DOHH2 (cell line): ENCODE measurements at regions not wholly inside any gene's neighbourhood (a gene's known extent, or its start where the extent isn't known, plus 50 kb on each side); places are given as distances from the start of the nearest gene placed in this dataset.

Experiments
- EZH2phosphoT487 ChIP-seq: fragments of 200-600 bp; sonication (generic); IDR thresholded peaks from 2 replicates; pipeline ENCODE4 v1.6.1; 2017; ENCODE audit warnings: borderline replicate concordance, mild to moderate bottlenecking, antibody characterized with exemption, low read length, moderate library complexity, mixed read lengths
- TF ChIP-seq, protein P1 (sequence below): fragments of 200-600 bp; sonication (generic); IDR thresholded peaks from one replicate; pipeline ENCODE4 v1.5.1; 2014; ENCODE audit warnings: antibody characterized with exemption, mild to moderate bottlenecking, low read depth, low read length; ENCODE audit not compliant: poor library complexity, severe bottlenecking

DNA sequence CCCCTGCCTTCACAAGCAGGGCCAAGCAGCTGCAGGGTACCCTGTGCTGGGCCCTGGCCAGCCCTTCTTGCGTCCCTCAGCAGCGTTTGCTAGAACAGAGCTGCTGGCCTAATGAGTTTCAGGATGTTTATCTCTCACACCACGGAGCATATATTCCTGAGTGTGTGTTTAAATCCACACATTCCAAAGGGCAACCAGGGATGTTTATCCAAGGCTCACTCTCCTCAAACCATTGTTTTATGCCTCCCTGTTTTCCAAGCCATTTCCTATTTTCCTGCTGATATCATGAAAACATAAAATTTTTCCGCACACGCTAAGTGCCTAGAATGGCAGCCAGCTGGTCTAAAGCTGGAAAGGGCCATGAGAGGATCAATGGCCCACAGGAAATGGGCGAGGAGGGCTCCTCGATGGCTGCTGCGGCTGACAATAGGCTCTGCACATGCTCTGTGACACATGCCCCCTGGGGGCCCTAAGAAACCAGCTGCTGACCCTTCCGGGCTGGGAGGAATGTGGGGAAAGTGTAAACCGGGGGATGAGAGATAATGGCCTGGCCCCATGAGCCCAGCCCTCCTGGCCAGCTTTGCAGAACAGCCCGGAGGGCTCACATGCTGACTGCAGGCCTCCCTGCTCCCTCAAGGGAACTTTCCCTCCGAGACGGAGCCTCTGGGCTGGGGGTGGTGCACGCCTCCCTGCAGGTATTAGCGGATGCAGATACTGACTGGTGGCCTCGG, 194.0 kb downstream of the NDUFA10 start:
- TF ChIP-seq, protein P1, sequence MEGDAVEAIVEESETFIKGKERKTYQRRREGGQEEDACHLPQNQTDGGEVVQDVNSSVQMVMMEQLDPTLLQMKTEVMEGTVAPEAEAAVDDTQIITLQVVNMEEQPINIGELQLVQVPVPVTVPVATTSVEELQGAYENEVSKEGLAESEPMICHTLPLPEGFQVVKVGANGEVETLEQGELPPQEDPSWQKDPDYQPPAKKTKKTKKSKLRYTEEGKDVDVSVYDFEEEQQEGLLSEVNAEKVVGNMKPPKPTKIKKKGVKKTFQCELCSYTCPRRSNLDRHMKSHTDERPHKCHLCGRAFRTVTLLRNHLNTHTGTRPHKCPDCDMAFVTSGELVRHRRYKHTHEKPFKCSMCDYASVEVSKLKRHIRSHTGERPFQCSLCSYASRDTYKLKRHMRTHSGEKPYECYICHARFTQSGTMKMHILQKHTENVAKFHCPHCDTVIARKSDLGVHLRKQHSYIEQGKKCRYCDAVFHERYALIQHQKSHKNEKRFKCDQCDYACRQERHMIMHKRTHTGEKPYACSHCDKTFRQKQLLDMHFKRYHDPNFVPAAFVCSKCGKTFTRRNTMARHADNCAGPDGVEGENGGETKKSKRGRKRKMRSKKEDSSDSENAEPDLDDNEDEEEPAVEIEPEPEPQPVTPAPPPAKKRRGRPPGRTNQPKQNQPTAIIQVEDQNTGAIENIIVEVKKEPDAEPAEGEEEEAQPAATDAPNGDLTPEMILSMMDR, result no peak
- no peak for TF ChIP-seq EZH2phosphoT487
